ENCODE measurements at regions not wholly inside any gene's neighbourhood (a gene's known extent, or its start where the extent isn't known, plus 50 kb on each side); places are given as distances from the start of the nearest gene placed in this dataset.
"Not testable (repeated sequence)": the region's sequence is repeated elsewhere in the genome, so short reads cannot be mapped to it uniquely, and the experiment has no call there.

DNA sequence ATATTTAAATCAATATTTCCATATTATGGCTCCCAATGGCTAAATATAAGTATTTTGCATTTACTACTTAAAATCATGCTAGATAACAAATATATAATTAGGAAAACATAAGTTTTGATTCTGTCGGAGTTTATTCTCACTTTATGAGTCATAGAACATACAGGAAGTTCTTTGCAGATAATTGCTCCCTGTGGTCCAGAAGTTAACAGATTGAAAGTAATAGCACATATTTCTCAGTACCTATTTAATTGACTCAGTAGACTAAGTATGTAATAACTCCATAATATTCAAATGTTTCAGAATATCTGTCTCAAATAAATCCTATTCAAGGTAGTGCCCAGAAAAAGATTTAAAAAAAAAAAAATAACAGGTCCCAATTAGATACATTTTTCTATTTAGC, 806.0 kb upstream of the ATXN7L3B start:
- intact Hi-C loops (cut with DNase I), result no loop called here
- DNase-seq (ENCODE audit: low spot score), result no peak

DNA sequence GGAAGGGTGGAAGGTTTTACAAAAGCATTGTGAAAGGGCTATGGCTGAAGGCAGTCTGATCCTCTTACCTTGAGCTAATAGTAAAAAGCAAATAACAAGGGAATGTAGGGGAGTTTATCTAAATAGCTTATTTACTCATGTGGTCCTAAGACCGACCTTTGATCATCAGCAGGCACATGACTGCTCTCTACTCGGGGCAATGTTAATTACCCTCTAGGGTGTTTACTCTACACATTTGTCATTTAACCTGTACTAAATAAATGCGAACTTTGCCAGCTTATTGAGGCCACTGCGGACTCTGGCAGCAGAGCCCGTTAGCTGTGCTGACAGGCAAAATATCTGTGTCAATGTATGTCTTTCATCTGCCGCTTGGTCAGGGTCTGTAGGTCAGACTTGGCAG, 768.3 kb upstream of the ATXN7L3B start:
- DNase-seq (ENCODE audit: low spot score), result no peak
- intact Hi-C loops (cut with DNase I), result no loop called here

DNA sequence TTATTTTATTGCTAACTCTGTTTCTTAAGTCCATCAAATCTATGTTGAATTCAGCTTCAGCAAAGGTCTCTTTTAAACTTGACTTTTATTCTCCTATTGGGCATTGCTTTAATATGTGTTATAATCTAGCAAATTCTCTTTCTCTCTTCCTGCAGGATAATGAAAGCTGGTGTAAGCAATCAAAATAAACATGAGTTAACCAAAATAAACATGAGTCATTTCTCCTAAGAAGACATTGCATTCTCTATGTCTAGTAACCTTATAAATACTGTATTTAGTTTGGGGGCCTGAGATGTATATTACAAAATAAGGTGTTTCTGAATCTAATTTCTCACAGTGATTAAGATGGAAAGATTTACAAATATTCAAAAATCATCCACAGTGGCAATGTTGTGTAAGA, 739.1 kb upstream of the ATXN7L3B start:
- no peak for DNase-seq (ENCODE audit: low spot score)
- intact Hi-C loops (cut with DNase I), result no loop called here

DNA sequence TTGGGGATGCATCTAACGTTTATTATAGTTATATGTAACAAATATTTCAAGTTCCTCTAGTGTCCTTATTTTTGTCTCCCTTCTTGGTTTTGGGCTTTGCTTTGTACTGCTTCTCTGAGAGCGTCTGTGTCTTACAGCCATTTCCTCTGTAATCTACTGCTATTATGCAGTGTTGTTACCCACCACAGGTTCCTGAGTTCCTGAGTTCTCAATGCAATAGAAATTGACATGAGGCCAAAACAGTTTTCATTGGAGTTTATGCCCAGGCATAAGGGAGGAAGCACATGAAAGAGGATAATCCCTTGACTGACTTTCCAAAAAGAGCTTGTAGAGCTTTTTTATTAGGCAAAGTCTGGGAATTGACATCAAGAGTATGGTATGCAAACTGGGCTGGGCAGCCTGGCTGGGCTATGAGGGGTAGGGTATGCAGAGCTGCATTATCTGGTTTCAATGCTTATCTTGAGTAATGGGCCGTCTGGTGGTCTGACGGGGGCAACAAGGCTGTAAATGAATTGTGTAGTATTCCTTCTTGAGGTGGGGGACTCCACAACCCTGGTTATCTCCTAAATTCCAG, 722.5 kb upstream of the ATXN7L3B start:
- intact Hi-C loops (cut with DNase I), result no loop called here
- no peak for DNase-seq (ENCODE audit: low spot score)

DNA sequence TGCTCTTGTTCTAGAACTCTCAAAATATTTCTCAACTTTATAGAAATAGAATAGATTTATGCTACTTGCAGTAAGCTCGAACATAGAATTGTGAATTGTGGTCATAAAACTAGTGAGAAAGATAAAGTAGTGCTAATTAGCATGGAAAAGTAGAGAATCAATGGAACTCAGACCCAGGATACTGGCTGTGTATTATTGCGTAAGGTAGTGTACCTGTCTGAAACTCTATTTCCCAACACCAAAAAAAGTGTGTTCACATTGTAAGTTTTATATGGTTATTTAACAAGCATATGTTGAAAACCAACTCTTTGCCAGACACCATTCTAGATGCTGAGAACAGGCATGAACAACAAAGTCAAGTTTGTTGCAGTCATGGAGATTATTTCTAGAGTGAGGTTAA, 720.5 kb upstream of the ATXN7L3B start:
- DNase-seq (ENCODE audit: low spot score), result no peak
- intact Hi-C loops (cut with DNase I), result no loop called here

DNA sequence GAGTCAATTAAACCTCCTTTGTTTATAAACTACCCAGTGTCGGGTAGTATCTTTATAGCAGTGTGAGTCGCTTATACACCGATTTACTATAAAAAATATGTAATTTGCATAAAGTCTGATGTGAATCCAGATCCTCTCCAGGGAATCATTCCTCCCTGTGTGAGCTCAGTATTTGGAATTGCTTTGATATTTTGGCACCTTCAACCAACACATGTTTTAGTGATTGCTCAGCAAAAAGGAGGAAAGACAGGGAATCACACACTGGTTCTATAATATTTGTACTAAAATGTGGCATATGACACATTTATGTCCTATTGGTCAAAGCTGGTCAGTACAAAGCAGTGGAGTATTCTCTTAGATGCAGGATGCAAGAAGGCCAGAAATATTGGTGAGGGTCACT, 703.9 kb upstream of the ATXN7L3B start:
- DNase-seq (ENCODE audit: low spot score), result no peak
- intact Hi-C loops (cut with DNase I), result no loop called here

DNA sequence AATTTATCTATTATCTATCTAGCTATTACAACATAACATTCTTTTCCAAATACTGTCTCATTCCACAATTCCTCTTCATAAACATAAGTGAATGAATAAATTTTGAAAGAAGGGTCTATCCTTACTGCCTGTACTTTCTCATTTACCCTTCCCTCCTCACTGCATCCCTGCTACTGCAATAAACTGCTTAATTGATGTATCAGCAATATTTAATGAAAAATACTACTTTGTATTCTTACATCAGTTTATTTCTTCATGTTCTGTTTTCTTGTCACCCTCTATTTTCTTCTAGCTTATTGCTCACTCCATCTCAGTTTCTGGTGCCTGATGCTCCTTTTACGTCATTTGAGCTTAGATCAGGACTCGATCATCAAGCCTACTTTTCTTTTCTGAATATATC, 695.7 kb upstream of the ATXN7L3B start:
- intact Hi-C loops (cut with DNase I), result no loop called here
- no peak for DNase-seq (ENCODE audit: low spot score)

DNA sequence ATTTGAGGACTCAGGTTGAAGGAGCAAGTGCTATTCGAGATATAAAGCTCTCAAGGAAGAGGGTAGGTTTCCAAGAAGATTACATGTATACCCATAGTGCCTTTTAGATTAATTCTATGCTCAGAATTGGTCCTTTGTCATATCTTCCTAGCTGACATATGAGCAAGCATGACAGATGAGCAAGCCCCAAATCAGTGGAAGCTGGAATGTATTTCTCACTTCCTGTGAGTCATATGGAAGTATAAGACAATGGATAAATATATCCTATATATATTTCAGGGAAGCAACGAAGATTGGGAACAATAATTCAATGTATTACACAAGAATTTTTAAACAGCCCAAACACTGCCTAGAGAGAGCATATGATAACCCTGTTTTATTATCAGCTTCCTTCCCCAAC, 674.1 kb upstream of the ATXN7L3B start:
- intact Hi-C loops (cut with DNase I), result no loop called here
- no peak for DNase-seq (ENCODE audit: low spot score)

DNA sequence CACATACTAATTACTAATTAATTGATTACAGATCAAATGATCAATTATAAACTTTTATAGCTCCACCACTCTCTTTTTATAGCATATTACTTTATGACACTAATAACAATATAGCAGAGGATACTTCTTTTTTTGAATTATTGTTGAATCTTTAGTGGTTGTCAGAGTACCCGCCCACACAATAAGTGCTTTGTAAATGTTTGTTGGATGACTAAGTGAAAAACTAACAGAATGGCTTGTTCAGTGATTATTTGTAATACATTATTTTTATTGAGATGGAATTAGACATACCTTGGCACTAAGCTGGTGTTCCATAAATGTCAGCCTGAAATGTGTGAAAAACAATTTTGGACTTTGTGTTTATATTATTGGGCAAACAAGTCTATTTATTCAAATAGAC, 670.5 kb upstream of the ATXN7L3B start:
- intact Hi-C loops (cut with DNase I), result no loop called here
- DNase-seq (ENCODE audit: low spot score), result no peak

DNA sequence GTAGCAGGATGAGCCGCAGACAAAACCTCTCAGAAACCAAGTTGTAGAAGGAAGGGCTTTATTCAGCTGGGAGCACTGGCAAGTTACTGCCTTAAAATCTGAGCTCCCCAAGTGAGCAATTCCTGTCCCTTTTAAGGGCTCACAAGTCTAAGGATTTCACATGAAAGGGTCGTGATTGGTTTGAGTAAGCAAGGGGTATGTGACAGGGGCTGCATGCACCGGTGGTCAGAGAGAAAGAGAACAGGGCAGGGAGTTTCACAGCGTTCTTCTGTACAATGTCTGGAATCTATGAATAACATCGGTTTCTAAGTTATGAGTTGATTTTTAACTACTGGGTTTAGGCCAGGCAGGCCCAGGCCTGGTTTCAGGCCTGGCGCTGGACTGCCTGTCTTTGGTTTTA, 660.3 kb upstream of the ATXN7L3B start:
- intact Hi-C loops (cut with DNase I); DNase-seq (ENCODE audit: low spot score): not testable (repeated sequence)

DNA sequence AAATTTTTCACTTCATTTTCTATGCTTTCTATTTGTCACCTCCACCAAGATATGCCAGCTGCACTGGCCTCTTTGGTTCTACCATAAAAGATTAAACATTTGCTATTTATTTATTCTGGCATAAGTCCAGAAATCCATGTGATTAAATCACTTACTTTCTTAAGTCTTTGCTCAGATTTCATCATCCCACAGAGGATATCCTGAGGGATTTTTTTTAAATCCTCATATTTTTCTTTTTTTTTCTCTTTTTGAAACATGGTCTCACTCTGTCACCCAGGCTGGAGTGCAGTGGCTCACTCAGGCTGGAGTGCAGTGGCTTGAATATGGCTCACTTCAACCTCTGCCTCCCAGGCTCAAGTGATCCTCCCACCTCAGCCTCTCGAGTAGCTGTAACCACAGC, 645.4 kb upstream of the ATXN7L3B start:
- DNase-seq (ENCODE audit: low spot score), result no peak
- intact Hi-C loops (cut with DNase I), result no loop called here

DNA sequence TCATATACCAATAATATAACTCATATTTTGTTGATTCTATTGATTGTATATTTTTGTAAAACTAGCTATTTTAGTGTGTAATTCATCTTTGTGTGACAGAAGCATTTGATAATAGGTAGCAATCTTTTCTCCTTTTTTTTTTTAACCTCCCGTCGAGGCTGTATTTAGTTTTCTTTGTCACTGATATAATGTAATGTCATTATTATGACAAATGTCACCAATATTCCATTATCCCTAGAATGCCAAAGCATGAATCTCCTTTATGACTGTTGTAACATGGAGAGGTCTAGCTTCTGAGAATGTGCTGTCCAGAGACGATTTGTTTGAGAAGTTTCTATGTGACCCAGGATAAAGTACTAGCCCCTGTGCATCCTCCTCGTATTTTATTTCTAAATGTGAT, 639.0 kb upstream of the ATXN7L3B start:
- intact Hi-C loops (cut with DNase I), result no loop called here
- DNase-seq (ENCODE audit: low spot score), result no peak

DNA sequence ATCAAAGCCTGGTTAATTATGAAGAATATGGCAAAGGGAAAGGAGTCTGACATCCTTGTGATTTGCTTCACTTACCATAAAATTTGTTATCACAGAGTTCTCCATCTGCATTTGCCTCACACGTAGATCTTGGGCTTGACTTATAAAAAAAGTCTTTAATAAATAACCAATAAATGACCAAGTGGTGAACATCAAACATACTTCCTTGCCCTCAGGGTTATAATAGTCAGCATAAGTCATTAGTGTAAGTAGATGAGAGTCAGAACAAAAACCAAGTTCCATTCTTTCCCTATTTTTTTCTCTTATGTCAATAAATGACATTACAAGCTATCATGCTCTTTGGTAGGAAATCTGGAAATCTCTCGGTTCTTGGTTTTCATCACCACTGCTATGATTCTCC, 635.4 kb upstream of the ATXN7L3B start:
- DNase-seq (ENCODE audit: low spot score), result no peak
- intact Hi-C loops (cut with DNase I), result no loop called here

DNA sequence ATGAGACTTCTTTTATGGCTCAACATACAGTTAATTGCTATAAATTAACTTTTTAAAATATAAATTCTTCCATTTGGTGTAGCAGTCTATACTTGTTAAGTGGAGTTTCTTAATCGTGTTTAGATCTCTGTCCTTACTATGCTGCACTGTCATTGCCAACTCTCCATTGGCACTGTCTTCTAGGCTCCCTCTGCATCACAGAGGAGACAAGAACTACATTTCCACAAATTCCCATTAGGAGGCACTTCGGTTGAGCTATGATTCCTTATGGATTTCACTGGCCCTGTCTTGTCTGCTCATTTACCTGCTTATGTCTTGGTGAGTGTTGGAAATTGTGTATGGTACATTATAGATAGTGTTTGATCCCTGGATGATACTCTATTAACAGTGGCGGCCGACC, 630.9 kb upstream of the ATXN7L3B start:
- intact Hi-C loops (cut with DNase I), result no loop called here

DNA sequence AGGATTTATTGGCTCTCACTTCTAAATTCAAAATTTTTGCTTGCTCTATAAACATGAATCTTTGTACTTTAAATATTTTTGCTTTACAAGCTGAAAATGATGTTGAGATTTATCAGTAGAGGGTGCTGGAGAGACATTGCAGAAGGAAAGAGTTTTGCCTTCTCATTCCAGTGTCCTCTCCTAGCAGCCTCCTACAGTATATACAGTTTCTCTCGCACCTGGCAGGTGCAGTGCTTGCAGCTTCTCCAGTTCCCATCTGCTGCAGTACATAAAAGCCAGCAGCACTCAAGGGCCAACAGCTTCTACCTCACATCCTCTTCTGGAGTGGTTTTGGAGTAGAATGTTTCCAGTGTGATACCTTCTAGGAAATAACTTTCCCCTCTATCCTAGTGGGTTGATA, 601.8 kb upstream of the ATXN7L3B start:
- no peak for DNase-seq (ENCODE audit: low spot score)
- intact Hi-C loops (cut with DNase I), result no loop called here

More for the DNA sequence above, 630.9 kb upstream of the ATXN7L3B start:
- no peak for DNase-seq (ENCODE audit: low spot score)

DNA sequence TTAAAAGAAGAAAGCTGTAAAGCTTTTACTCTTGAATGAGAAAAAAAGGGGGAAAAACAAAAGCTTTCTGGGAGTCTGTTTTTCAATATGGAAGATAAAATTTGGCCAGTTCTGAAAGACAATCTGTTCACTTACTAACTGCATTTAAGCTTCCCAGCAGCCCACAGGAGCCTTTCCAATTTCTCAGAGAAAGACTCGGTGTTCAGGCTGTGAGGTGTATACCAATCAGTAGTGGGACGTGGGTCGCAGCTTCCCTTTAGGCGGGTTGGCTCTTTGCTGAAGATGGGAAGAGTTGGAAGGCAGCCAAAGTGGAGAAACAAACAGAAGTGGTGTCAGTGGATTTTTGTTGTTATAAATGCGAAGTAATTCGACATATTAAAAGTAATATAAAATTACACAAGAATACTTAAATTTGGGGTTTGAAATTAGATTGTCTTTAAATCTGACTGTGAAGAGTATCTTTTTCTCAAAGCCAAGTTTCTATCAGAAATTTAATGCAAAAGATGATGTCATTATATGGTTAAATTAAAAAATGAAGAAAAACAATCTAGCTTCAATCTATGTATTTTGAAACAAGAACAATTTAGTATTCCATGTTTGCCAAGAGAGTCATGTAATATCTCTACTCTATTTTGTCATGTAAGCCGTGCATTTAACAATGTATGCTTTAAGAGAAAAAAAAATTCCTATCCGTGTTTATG, 590.2 kb upstream of the ATXN7L3B start:
- no peak for DNase-seq (ENCODE audit: low spot score)
- intact Hi-C loops (cut with DNase I), result no loop called here

DNA sequence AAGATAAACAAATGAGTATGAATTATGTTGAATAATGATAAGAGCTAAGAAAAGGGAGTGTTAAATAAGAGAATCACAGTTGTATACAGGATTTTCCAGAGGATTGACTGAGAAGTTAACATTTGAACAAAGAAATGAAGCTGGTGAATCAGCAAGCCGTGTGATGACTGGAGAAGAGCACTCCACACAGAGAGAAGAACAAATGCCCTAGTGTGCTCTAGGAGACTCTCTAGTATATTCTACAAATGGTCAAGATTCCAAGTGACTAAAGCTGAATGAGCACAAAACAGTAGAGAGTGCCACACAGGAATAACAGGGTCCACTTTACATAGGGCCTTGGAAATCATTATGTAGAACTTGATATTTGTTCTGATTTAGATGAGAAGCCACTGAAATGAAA, 587.1 kb upstream of the ATXN7L3B start:
- intact Hi-C loops (cut with DNase I), result no loop called here
- DNase-seq (ENCODE audit: low spot score), result no peak

DNA sequence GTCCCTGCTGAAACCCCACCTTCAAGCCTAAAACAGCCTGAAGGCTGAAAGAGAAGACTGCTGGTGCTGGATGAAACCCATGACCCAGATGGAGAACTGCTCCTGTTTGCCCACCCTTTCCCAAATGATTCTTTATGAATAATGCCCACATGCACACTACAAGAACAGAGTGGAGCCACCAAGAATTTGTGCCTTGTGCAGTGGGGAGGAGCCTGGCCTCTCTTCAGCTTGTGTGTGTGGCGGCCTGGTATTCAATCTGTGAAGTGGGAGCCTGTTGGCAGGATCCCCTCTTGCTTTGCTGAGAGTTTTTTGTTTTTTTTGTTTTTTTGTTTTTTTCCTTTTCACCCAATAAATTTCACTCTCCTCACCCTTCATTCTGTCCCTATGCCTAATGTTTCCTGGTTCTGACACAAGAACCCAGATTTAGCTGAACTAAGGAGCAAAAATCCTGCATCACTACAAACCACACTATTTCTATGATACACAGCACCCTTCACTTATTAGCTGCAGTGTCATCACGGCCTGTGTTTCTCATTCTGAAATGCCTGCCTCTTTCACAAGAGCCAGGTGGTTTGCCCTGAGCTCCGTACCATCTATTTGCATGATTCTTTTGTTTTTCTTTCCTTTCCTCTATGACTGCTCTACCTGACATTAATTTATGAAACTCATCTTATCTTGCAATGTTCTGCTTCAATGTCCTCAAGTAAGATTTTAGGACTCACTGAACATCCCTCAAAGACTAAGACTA, 585.5 kb upstream of the ATXN7L3B start:
- intact Hi-C loops (cut with DNase I), result no loop called here
- no peak for DNase-seq (ENCODE audit: low spot score)

DNA sequence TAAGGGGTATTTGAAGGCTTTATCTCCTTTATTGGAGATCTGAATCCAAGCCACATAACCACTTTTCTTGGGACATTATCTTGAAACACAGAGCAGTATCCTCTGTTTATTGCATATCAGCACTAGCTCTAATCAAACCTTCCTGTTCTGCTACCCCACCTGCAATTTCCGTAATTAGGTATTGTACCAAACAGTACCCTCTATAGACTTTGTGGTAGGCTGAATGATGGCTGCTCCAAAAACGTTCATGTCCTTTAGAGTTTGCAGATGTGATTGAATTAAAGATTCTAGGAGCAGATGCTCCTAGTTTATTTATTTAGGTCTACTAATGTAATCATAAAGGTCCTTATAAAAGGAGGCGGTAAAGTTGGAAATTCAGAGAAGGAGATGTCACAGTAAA, 573.0 kb upstream of the ATXN7L3B start:
- intact Hi-C loops (cut with DNase I), result no loop called here
- DNase-seq (ENCODE audit: low spot score), result no peak

DNA sequence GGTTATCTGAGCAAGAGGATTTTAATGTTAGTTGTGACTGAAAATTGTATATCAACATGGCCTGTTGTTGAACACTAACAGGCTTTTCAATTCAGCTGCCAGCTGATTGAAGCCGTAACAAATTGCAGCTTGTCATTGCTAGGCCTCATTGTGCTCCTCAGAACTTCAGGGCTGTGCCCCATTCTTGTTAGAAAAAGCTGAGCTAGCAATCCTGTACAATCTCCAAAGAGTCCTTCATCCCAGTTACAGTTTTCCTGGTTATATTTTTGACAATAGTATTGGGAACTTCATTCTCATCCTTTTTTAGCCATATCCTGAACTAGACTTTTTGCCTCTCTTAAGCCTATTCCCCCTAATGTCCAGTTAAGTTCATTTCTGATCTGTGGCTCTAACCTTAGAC, 564.1 kb upstream of the ATXN7L3B start:
- DNase-seq (ENCODE audit: low spot score), result no peak
- intact Hi-C loops (cut with DNase I), result no loop called here

DNA sequence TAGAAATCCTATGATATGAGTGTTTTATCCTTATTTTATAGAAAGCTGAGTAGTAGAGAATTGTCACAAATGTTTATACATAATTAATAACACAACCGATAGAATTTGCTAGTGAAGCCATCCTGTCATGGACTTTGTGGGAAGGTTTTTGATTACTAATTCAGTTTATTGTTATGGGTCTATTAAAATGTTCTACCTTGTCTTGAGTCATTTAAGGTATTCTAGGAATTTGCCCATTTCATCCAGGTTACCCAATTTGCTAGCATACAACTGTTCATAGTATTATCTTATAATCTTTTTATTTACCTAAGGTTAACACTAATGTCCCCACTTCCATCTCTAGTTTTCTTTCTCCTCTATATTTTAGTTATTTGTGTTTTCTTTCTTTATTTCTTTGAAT, 553.1 kb upstream of the ATXN7L3B start:
- no peak for DNase-seq (ENCODE audit: low spot score)
- intact Hi-C loops (cut with DNase I), result no loop called here

Measured in posterior vena cava (tissue), 2 donors.